ENCODE measurements at regions not wholly inside any gene's neighbourhood (a gene's known extent, or its start where the extent isn't known, plus 50 kb on each side); places are given as distances from the start of the nearest gene placed in this dataset.

GRCh38 chr11:115843111-115843510 lies 338.9 kb upstream of the CADM1 start:
- H3K27me3 Mint-ChIP-seq (ENCODE audit: low read depth) = no peaks in the 10 kb centered on the region
- no peaks in the 10 kb centered on the region for H3K4me1 Mint-ChIP-seq
- peaks cover 5% of the 10 kb centered on the region for H3K36me3 Mint-ChIP-seq (ENCODE audit: low read depth)
- no peak overlapping the region for H3K4me3 Mint-ChIP-seq
- no peak for DNase-seq (ENCODE audit: low read depth, low spot score)
- H3K27ac Mint-ChIP-seq (ENCODE audit: unreplicated experiment) = no peak overlapping the region
- H3K9me3 Mint-ChIP-seq = peaks cover 6% of the 10 kb centered on the region
- TF ChIP-seq CTCF (conservative IDR thresholded peaks at IDR 0.05) = no peak

- H3K36me3 Mint-ChIP-seq (ENCODE audit: low read depth) = peaks cover 9% of the 10 kb centered on the region
- no peak for DNase-seq (ENCODE audit: low read depth, low spot score)
- H3K4me1 Mint-ChIP-seq = no peaks in the 10 kb centered on the region
- peaks cover 12% of the 10 kb centered on the region for H3K9me3 Mint-ChIP-seq
- H3K27ac Mint-ChIP-seq (ENCODE audit: unreplicated experiment) = no peak overlapping the region
- no peak overlapping the region for H3K4me3 Mint-ChIP-seq
- TF ChIP-seq CTCF (conservative IDR thresholded peaks at IDR 0.05) = no peak
- no peaks in the 10 kb centered on the region for H3K27me3 Mint-ChIP-seq (ENCODE audit: low read depth)
These were observed 315.8 kb upstream of the CADM1 start for GRCh38 chr11:115820026-115820425.

GRCh38 chr11:115819014-115819413 lies 314.8 kb upstream of the CADM1 start:
- DNase-seq (ENCODE audit: low read depth, low spot score) = no peak
- Mint-ChIP-seq H3K9me3 (peaks cover 12% of the 10 kb centered on the region), H3K36me3 (ENCODE audit: low read depth) (peaks cover 9% of the 10 kb centered on the region), H3K4me1 (no peaks in the 10 kb centered on the region), H3K4me3 (no peak overlapping the region), H3K27ac (ENCODE audit: unreplicated experiment) (no peak overlapping the region), H3K27me3 (ENCODE audit: low read depth) (no peaks in the 10 kb centered on the region)
- TF ChIP-seq CTCF (conservative IDR thresholded peaks at IDR 0.05) = no peak

GRCh38 chr11:115817844-115818468 lies 313.7 kb upstream of the CADM1 start:
- peaks cover 14% of the 10 kb centered on the region for H3K9me3 Mint-ChIP-seq
- DNase-seq (ENCODE audit: low read depth, low spot score) = no peak
- no peaks in the 10 kb centered on the region for H3K4me1 Mint-ChIP-seq
- H3K36me3 Mint-ChIP-seq (ENCODE audit: low read depth) = peaks cover 9% of the 10 kb centered on the region
- TF ChIP-seq CTCF (conservative IDR thresholded peaks at IDR 0.05) = no peak
- no peaks in the 10 kb centered on the region for H3K27me3 Mint-ChIP-seq (ENCODE audit: low read depth)
- H3K4me3 Mint-ChIP-seq = no peak overlapping the region
- H3K27ac Mint-ChIP-seq (ENCODE audit: unreplicated experiment) = no peak overlapping the region

- H3K27ac Mint-ChIP-seq (ENCODE audit: unreplicated experiment) = no peak overlapping the region
- TF ChIP-seq CTCF (conservative IDR thresholded peaks at IDR 0.05) = no peak
- no peaks in the 10 kb centered on the region for H3K4me1 Mint-ChIP-seq
- H3K4me3 Mint-ChIP-seq = no peak overlapping the region
- peaks cover 10% of the 10 kb centered on the region for H3K36me3 Mint-ChIP-seq (ENCODE audit: low read depth)
- no peaks in the 10 kb centered on the region for H3K27me3 Mint-ChIP-seq (ENCODE audit: low read depth)
- DNase-seq (ENCODE audit: low read depth, low spot score) = no peak
- H3K9me3 Mint-ChIP-seq = peaks cover 23% of the 10 kb centered on the region
These were observed 304.2 kb upstream of the CADM1 start for GRCh38 chr11:115808351-115808940.
